CD4-positive, alpha-beta T cell (primary cell): ENCODE measurements at regions not wholly inside any gene's neighbourhood (a gene's known extent, or its start where the extent isn't known, plus 50 kb on each side); places are given as distances from the start of the nearest gene placed in this dataset.

Experiments used
- ATAC-seq: fragments of 200-7000 bp; cut with Tn5 transposase; one replicate; pipeline ENCODE4 v1.10.0; 2022; ENCODE audit warnings: mild to moderate bottlenecking; ENCODE audit not compliant: poor library complexity
- CTCF ChIA-PET: fragments of 350-600 bp; sonication (Branson Sonifier 250); formaldehyde crosslinking; loops from one replicate; lab custom pipeline; 2021; ENCODE audit warnings: antibody characterized with exemption, inconsistent platforms; lab: Charles Lee
- POLR2A ChIA-PET: fragments of 350-600 bp; sonication (Branson Sonifier 250); formaldehyde crosslinking; loops from one replicate; lab custom pipeline; 2021; ENCODE audit warnings: antibody characterized with exemption, inconsistent platforms; lab: Charles Lee
- DNase-seq, 14 experiments: peaks; one replicate each; pipeline ENCODE4 v3.0.0-alpha.2; 2013 to 2020; ENCODE audit warnings: mixed read lengths in 2 of 14
- H3K27ac ChIP-seq, 2 donors: one replicate each; pipeline versions ENCODE4 v1.5.1 to v1.7.0; 2013; ENCODE audit warnings: low read length in 2 of 2, low read depth in 1 of 2, mild to moderate bottlenecking in 1 of 2
- H3K27me3 ChIP-seq, 2 experiments: 1 replicate in 1 of 2; 2 replicates in 1 of 2; pipeline versions ENCODE4 v1.6.1 to v1.7.0; 2013; ENCODE audit warnings: low read length in 2 of 2, control low read depth in 1 of 2, mild to moderate bottlenecking in 1 of 2, moderate library complexity in 1 of 2; ENCODE audit not compliant: insufficient read depth in 2 of 2, control insufficient read depth in 1 of 2
- H3K36me3 ChIP-seq: one replicate; pipeline ENCODE4 v1.6.1; 2013; ENCODE audit warnings: low read length, control low read depth; ENCODE audit not compliant: insufficient read depth
- H3K4me1 ChIP-seq: one replicate; pipeline ENCODE4 v1.6.1; 2013; ENCODE audit warnings: low read length, control low read depth; ENCODE audit not compliant: insufficient read depth
- H3K4me3 ChIP-seq: one replicate; pipeline ENCODE4 v1.5.1; 2013; ENCODE audit warnings: mild to moderate bottlenecking, low read length, moderate library complexity
- H3K9me3 ChIP-seq, 2 experiments: 1 replicate in 1 of 2; 2 replicates in 1 of 2; pipeline versions ENCODE4 v1.6.1 to v1.7.0; 2013; ENCODE audit warnings: low read length in 2 of 2, mild to moderate bottlenecking in 2 of 2, control low read depth in 1 of 2, moderate library complexity in 1 of 2; ENCODE audit not compliant: control insufficient read depth in 1 of 2, insufficient read depth in 1 of 2
- H3K27ac Mint-ChIP-seq: one replicate; pipeline ENCODE4 v1.8.0; 2020; ENCODE audit warnings: mixed read lengths
- H3K27me3 Mint-ChIP-seq: one replicate; pipeline ENCODE4 v1.8.0; 2021; ENCODE audit warnings: mixed read lengths
- H3K36me3 Mint-ChIP-seq: one replicate; pipeline ENCODE4 v1.8.0; 2021; ENCODE audit warnings: low read depth, mixed read lengths
- H3K4me1 Mint-ChIP-seq: one replicate; pipeline ENCODE4 v1.8.0; 2021; ENCODE audit warnings: low read depth, mixed read lengths
- H3K4me3 Mint-ChIP-seq: one replicate; pipeline ENCODE4 v1.8.0; 2020; ENCODE audit warnings: mild to moderate bottlenecking, mixed read lengths
- H3K9me3 Mint-ChIP-seq: one replicate; pipeline ENCODE4 v1.8.0; 2020; ENCODE audit warnings: mixed read lengths
- intact Hi-C, 2 experiments: fragments of 100-400 bp; cut with DNase I in 1 of 2; cut with micrococcal nuclease in 1 of 2; formaldehyde crosslinking; loops; one replicate each; pipeline versions ENCODE4 v1.15.1 to v1.9.0; 2023 to 2025; cut with DNase I, micrococcal nuclease
- TF ChIP-seq, protein P1 (sequence below): fragments of 200-600 bp; IDR thresholded peaks from one replicate; pipeline ENCODE4 v1.8.0; 2022; ENCODE audit warnings: antibody characterized with exemption, mild to moderate bottlenecking

GRCh38 chr12:118521036-118521370 is 144.6 kb downstream of the SUDS3 start:
- Mint-ChIP-seq H3K36me3 (no peaks in the 10 kb centered on the region), H3K27me3 (no peaks in the 10 kb centered on the region), H3K27ac (no peak overlapping the region), H3K4me1 (no peaks in the 10 kb centered on the region), H3K4me3 (no peak overlapping the region), H3K9me3 (peaks cover 4% of the 10 kb centered on the region)
- ATAC-seq (no peak), DNase-seq (no peak)
- Histone ChIP-seq H3K36me3 (no peaks in the 10 kb centered on the region), H3K27ac (no peak overlapping the region), H3K4me3 (no peak overlapping the region), H3K9me3 (no peaks in the 10 kb centered on the region), H3K4me1 (no peaks in the 10 kb centered on the region), H3K27me3 (no peaks in the 10 kb centered on the region)
- ChIA-PET POLR2A (no interaction called here), CTCF (no interaction called here)
- TF ChIP-seq, protein P1, sequence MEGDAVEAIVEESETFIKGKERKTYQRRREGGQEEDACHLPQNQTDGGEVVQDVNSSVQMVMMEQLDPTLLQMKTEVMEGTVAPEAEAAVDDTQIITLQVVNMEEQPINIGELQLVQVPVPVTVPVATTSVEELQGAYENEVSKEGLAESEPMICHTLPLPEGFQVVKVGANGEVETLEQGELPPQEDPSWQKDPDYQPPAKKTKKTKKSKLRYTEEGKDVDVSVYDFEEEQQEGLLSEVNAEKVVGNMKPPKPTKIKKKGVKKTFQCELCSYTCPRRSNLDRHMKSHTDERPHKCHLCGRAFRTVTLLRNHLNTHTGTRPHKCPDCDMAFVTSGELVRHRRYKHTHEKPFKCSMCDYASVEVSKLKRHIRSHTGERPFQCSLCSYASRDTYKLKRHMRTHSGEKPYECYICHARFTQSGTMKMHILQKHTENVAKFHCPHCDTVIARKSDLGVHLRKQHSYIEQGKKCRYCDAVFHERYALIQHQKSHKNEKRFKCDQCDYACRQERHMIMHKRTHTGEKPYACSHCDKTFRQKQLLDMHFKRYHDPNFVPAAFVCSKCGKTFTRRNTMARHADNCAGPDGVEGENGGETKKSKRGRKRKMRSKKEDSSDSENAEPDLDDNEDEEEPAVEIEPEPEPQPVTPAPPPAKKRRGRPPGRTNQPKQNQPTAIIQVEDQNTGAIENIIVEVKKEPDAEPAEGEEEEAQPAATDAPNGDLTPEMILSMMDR: no peak
- intact Hi-C loops: no loop called here

GRCh38 chr12:118524446-118524845 is 148.1 kb downstream of the SUDS3 start:
- POLR2A ChIA-PET: no interaction called here
- Histone ChIP-seq H3K27me3 (no peaks in the 10 kb centered on the region), H3K27ac (no peak overlapping the region), H3K9me3 (peaks cover 0 to 8% of the 10 kb centered on the region in 2 experiments), H3K4me3 (no peak overlapping the region), H3K4me1 (no peaks in the 10 kb centered on the region), H3K36me3 (no peaks in the 10 kb centered on the region)
- intact Hi-C loops: no loop called here
- Mint-ChIP-seq H3K4me3 (no peak overlapping the region), H3K4me1 (no peaks in the 10 kb centered on the region), H3K27ac (no peak overlapping the region), H3K36me3 (no peaks in the 10 kb centered on the region), H3K9me3 (peaks cover 1% of the 10 kb centered on the region), H3K27me3 (peaks cover 10% of the 10 kb centered on the region)
- CTCF ChIA-PET: no interaction called here
- no peak for DNase-seq
- TF ChIP-seq, protein P1: no peak
- ATAC-seq: no peak

GRCh38 chr12:118525216-118525615 is 148.9 kb downstream of the SUDS3 start:
- H3K4me1 Mint-ChIP-seq: no peaks in the 10 kb centered on the region
- H3K27ac Mint-ChIP-seq: no peak overlapping the region
- Histone ChIP-seq H3K27me3 (no peaks in the 10 kb centered on the region), H3K4me3 (no peak overlapping the region), H3K9me3 (peaks cover 0 to 8% of the 10 kb centered on the region in 2 experiments), H3K36me3 (no peaks in the 10 kb centered on the region), H3K4me1 (no peaks in the 10 kb centered on the region), H3K27ac (no peak overlapping the region)
- peaks cover 10% of the 10 kb centered on the region for H3K27me3 Mint-ChIP-seq
- peaks cover under 1% of the 10 kb centered on the region for H3K9me3 Mint-ChIP-seq
- no peak overlapping the region for H3K4me3 Mint-ChIP-seq
- H3K36me3 Mint-ChIP-seq: no peaks in the 10 kb centered on the region
- intact Hi-C loops: no loop called here
- DNase-seq: no peak
- POLR2A ChIA-PET: no interaction called here
- TF ChIP-seq, protein P1: no peak
- CTCF ChIA-PET: no interaction called here
- no peak for ATAC-seq
